Heart right ventricle (tissue), 16 donors: ENCODE measurements at regions not wholly inside any gene's neighbourhood (a gene's known extent, or its start where the extent isn't known, plus 50 kb on each side); places are given as distances from the start of the nearest gene placed in this dataset.
"Not testable (repeated sequence)": the region's sequence is repeated elsewhere in the genome, so short reads cannot be mapped to it uniquely, and the experiment has no call there.

Source experiments
- ATAC-seq, 8 donors: fragments of 200-7000 bp; cut with Tn5 transposase; one replicate each; pipeline ENCODE4 v1.9.1; 2020; ENCODE audit warnings: mild to moderate bottlenecking in 8 of 8, moderate library complexity in 8 of 8, moderate number of reproducible peaks in 1 of 8
- DNase-seq, 2 donors: peaks; one replicate each; pipeline ENCODE4 v3.0.0-alpha.2; 2020
- H3K27ac ChIP-seq, 10 donors: fragments of 200-600 bp; sonication (generic) in 2 of 10; one replicate each; pipeline versions ENCODE4 v1.5.0 to v1.8.0; 2020 to 2022; ENCODE audit warnings: mild to moderate bottlenecking in 3 of 10
- H3K27me3 ChIP-seq, 7 donors: fragments of 200-600 bp; one replicate each; pipeline ENCODE4 v1.8.0; 2021 to 2022; ENCODE audit warnings: mild to moderate bottlenecking in 2 of 7
- H3K36me3 ChIP-seq, 9 donors: fragments of 200-600 bp; sonication (generic) in 1 of 9; one replicate each; pipeline versions ENCODE4 v1.5.0 to v1.8.0; 2020 to 2022; ENCODE audit warnings: mild to moderate bottlenecking in 2 of 9
- H3K4me1 ChIP-seq, 9 donors: fragments of 200-600 bp; sonication (generic) in 1 of 9; one replicate each; pipeline versions ENCODE4 v1.5.0 to v1.8.0; 2020 to 2022; ENCODE audit warnings: mild to moderate bottlenecking in 4 of 9
- H3K4me3 ChIP-seq, 10 donors: fragments of 200-600 bp; sonication (generic) in 2 of 10; one replicate each; pipeline versions ENCODE4 v1.5.0 to v1.8.0; 2020 to 2022; ENCODE audit warnings: mild to moderate bottlenecking in 7 of 10, moderate library complexity in 2 of 10
- H3K9me3 ChIP-seq, 11 donors: fragments of 200-600 bp in 10 of 11; sonication (generic) in 2 of 11; one replicate each; pipeline versions ENCODE4 v1.5.0 to v1.8.0; 2013 to 2022; ENCODE audit warnings: mild to moderate bottlenecking in 2 of 11, control low read depth in 1 of 11, moderate library complexity in 1 of 11
- CTCF ChIP-seq, 9 donors: fragments of 200-600 bp; sonication (generic) in 2 of 9; IDR thresholded peaks; one replicate each; pipeline versions ENCODE4 v1.5.0 to v1.8.0; 2021 to 2022; ENCODE audit warnings: antibody characterized with exemption in 9 of 9, mild to moderate bottlenecking in 5 of 9, moderate library complexity in 1 of 9
- WGBS, 2 donors: extraction: QIAGEN DNeasy Blood & Tissue Kit; methylation state at CpG; one replicate each; pipeline ENCODE4 v1.1.7; 2013; ENCODE audit warnings: inconsistent platforms in 1 of 2; 5-methylcytosine and 5-hydroxymethylcytosine counted together
- intact Hi-C, 10 donors: fragments of 100-400 bp; cut with DNase I; formaldehyde crosslinking; loops; one replicate each; pipeline versions ENCODE4 v1.11.1 to v1.14.2; 2022
- donor health status: Arrhythmogenic right ventricular cardiomyopathy.
- donor health status: ischemic (EF 13 %, LVEDD 7.1; RV severe dilation, severe dysfunction).
- donor health status: healthy with polysubstance abuse.
- donor health status: DM: no; HTN: yes; CAD: no.
- donor health status: DM: no; HTN: no; CAD: no.
- donor health status: ischemic (EF 25% LVEDD 6.9; RV normal size, moderate dysfunction).
- donor health status: ischemic (EF 25% LVEDD 5.7; RV mildly dilated, moderate dysfunction).
- donor health status: healthy.
- donor health status: DM: yes; HTN: yes; CAD: no.
- donor health status: Ischemic cardiomyopathy.
- donor health status: ischemic (EF 35%, LVEDD 5.7; RV mildly dilated, moderate dysfunction).
- donor health status: nonischemic (EF 11% LVEDD 7.7; RV severe dilation, severe dysfunction).
- donor health status: DM: yes; HTN: yes; CAD: no.
- donor health status: PGD.
- donor health status: ischemic (EF 29% LVEDD 5.4; RV normal size, mild dysfunction).
- donor health status: nonischemic (EF 23%, LVEDD 6.1; RV moderate dilation, normal function).

GRCh38 chr5:176133289-176133870 is 104.8 kb upstream of the SIMC1 start:
- Histone ChIP-seq H3K9me3 (peaks cover 0 to 3% (median 0%) of the 10 kb centered on the region in 11 donors), H3K4me1 (peaks cover 0 to 7% (median 0%) of the 10 kb centered on the region in 9 donors), H3K36me3 (no peaks in the 10 kb centered on the region), H3K27me3 (peaks cover 0 to 55% (median 43%) of the 10 kb centered on the region in 7 donors), H3K27ac (no peak overlapping the region), H3K4me3 (no peak overlapping the region)
- WGBS, 2 donors: 1 to 7% methylated on average over 34 of the region's 34 CpGs
- intact Hi-C loops: no loop called here
- DNase-seq (no peak), ATAC-seq (peak in 1 of 8 donors; percentile 26)
- TF ChIP-seq CTCF (IDR thresholded peaks at IDR 0.05): no peak

GRCh38 chr5:176133877-176134276 is 104.3 kb upstream of the SIMC1 start:
- TF ChIP-seq CTCF (IDR thresholded peaks at IDR 0.05): no peak
- H3K4me3 ChIP-seq: no peak overlapping the region
- DNase-seq: no peak
- peaks cover 0 to 3% (median 0%) of the 10 kb centered on the region in 11 donors for H3K9me3 ChIP-seq
- intact Hi-C loops: no loop called here
- ATAC-seq: no peak
- no peak overlapping the region for H3K27ac ChIP-seq
- WGBS, 2 donors: 9 to 10% methylated on average over 8 to 15 of the region's 15 CpGs
- peaks cover 0 to 59% (median 45%) of the 10 kb centered on the region in 7 donors for H3K27me3 ChIP-seq
- H3K4me1 ChIP-seq: peaks cover 0 to 7% (median 0%) of the 10 kb centered on the region in 9 donors
- H3K36me3 ChIP-seq: no peaks in the 10 kb centered on the region

- ATAC-seq (no peak), DNase-seq (no peak)
- Histone ChIP-seq H3K36me3 (no peaks in the 10 kb centered on the region), H3K9me3 (peaks cover 0 to 3% (median 0%) of the 10 kb centered on the region in 11 donors), H3K4me3 (no peak overlapping the region), H3K27me3 (peaks cover 0 to 56% (median 45%) of the 10 kb centered on the region in 7 donors), H3K4me1 (peaks cover 0 to 7% (median 0%) of the 10 kb centered on the region in 9 donors), H3K27ac (no peak overlapping the region)
- WGBS, 2 donors: 27 to 31% methylated on average over 17 of the region's 17 CpGs
- intact Hi-C loops: no loop called here
- TF ChIP-seq CTCF (IDR thresholded peaks at IDR 0.05): no peak
Measured at GRCh38 chr5:176134529-176135223, 103.5 kb upstream of the SIMC1 start.

- 96 to 100% methylated on average over 1 of the region's 1 CpG for WGBS, 2 donors
- not testable (repeated sequence) for ATAC-seq, H3K4me3 ChIP-seq
Measured at GRCh38 chr5:176140138-176140537, 98.1 kb upstream of the SIMC1 start.

GRCh38 chr5:176144508-176144907 is 93.7 kb upstream of the SIMC1 start:
- H3K27me3 ChIP-seq: peaks cover 0 to 52% (median 39%) of the 10 kb centered on the region in 7 donors
- no peak overlapping the region for H3K4me3 ChIP-seq
- TF ChIP-seq CTCF (IDR thresholded peaks at IDR 0.05): no peak
- H3K9me3 ChIP-seq: peaks cover 0 to 8% (median 0%) of the 10 kb centered on the region in 11 donors
- 61% methylated on average over 2 of the region's 2 CpGs for WGBS, 2 donors
- no peak overlapping the region for H3K27ac ChIP-seq
- ATAC-seq: peak in 1 of 8 donors; percentile 17
- H3K4me1 ChIP-seq: no peaks in the 10 kb centered on the region
- H3K36me3 ChIP-seq: no peaks in the 10 kb centered on the region
- intact Hi-C loops: no loop called here
- DNase-seq: no peak

More at GRCh38 chr5:176140138-176140537, 98.1 kb upstream of the SIMC1 start:
- H3K9me3 ChIP-seq, intact Hi-C loops, H3K4me1 ChIP-seq, H3K27ac ChIP-seq, H3K36me3 ChIP-seq, DNase-seq: not testable (repeated sequence)
- H3K27me3 ChIP-seq: peaks cover 0 to 38% (median 24%) of the 10 kb centered on the region in 7 donors

- DNase-seq, H3K4me3 ChIP-seq, H3K9me3 ChIP-seq, H3K4me1 ChIP-seq, ATAC-seq, H3K36me3 ChIP-seq, H3K27ac ChIP-seq, intact Hi-C loops: not testable (repeated sequence)
- H3K27me3 ChIP-seq: peaks cover 0 to 72% (median 43%) of the 10 kb centered on the region in 7 donors
- 93 to 94% methylated on average over 3 of the region's 3 CpGs for WGBS, 2 donors
Measured at GRCh38 chr5:176149948-176150347, 88.3 kb upstream of the SIMC1 start.
